ENCODE measurements at regions not wholly inside any gene's neighbourhood (a gene's known extent, or its start where the extent isn't known, plus 50 kb on each side); places are given as distances from the start of the nearest gene placed in this dataset.

DNA sequence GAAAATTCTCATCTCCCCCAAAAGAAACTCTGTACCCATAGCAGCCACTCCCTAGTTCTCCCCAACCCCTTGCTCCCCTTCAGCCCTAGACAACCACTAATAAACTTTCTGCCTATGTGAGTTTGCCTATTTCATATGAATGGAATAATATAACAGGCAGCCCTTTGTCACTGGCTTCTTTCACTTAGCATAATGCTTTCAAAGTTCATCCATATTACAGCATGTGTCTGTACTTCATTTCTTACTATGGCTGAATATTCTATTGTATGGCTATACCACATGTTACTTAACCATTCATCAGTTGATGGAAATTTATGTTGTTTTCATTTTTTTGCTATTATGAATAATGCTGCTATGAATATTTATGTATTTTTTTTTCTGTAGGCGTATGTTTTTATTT is 442.9 kb downstream of the SLC4A3 start:
- no peak for TF ChIP-seq EZH2 (IDR thresholded peaks at IDR 0.05; ENCODE audit: borderline replicate concordance, low read length)
- TF ChIP-seq, protein P1, sequence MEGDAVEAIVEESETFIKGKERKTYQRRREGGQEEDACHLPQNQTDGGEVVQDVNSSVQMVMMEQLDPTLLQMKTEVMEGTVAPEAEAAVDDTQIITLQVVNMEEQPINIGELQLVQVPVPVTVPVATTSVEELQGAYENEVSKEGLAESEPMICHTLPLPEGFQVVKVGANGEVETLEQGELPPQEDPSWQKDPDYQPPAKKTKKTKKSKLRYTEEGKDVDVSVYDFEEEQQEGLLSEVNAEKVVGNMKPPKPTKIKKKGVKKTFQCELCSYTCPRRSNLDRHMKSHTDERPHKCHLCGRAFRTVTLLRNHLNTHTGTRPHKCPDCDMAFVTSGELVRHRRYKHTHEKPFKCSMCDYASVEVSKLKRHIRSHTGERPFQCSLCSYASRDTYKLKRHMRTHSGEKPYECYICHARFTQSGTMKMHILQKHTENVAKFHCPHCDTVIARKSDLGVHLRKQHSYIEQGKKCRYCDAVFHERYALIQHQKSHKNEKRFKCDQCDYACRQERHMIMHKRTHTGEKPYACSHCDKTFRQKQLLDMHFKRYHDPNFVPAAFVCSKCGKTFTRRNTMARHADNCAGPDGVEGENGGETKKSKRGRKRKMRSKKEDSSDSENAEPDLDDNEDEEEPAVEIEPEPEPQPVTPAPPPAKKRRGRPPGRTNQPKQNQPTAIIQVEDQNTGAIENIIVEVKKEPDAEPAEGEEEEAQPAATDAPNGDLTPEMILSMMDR (IDR thresholded peaks at IDR 0.05; ENCODE audit: low read length), result no peak

Data from OCI-LY1 (cell line).